ENCODE measurements at regions not wholly inside any gene's neighbourhood (a gene's known extent, or its start where the extent isn't known, plus 50 kb on each side); places are given as distances from the start of the nearest gene placed in this dataset.

DNA sequence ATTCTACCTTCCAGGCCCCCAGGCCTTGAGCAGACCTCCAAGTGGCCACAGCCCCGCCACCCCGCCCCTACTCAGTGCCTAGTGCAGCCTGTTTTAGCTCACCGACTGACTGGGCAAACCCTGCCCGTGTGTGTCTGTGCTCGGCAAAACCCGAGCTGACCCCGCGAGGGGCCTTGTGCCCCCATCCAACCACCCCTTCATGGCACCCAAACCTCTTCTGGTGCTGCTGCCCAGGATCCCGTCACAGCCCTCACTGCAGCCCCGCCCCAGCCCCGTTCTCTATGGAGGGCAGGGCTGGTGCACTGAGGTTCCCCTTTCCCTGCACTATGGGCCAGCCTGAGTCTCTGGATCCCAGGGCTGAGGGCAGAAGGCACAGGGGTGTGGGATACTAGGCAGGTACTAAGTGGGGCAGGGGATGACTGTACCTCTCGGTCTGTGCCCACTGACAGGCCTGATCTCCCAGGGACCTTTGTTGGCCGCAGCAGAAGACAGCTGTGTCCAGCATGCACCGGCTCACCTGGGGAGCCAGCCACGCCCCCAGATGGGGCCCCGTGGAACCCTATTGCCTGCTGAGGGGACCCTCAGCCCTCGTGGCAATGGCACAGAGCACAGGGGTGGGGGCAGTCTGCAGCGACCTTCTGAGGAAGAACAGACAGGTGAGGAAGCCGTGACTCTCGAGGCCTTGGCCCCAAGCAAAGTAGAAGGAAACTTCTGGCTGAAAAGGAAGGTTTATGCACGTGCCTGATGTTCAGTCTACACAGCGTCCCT is 69.9 kb upstream of the OTOS start:
- H3K36me3 ChIP-seq: no peaks in the 10 kb centered on the region
- no peaks in the 10 kb centered on the region for H3K27me3 ChIP-seq

DNA sequence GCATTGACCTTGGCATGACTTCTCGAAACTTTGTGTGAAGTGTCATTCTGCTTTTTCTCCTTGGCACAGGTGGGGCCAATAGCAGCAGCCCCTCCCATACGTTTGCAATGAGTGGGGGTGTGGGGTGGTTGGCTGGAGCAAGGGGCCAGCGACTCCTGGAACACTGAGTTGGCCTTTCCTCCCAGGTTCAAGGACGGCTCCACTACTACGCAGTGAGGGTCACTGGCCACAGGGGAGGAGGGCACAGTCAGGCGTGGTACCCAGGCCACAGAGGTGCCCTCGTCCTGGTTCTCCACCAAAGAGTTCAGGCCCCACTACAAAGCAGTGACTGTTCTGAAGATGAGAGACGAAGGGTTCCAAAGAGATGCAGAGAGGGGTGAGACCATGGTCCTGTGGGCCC is 70.6 kb upstream of the OTOS start:
- no peaks in the 10 kb centered on the region for H3K36me3 ChIP-seq
- H3K27ac ChIP-seq: no peak overlapping the region
- DNase-seq: peak in 1 of 3 donors; percentile 18
- H3K9me3 ChIP-seq: no peaks in the 10 kb centered on the region
- H3K4me3 ChIP-seq: no peak overlapping the region
- TF ChIP-seq POLR2A (IDR thresholded peaks at IDR 0.05): no peak
- TF ChIP-seq, protein P1, sequence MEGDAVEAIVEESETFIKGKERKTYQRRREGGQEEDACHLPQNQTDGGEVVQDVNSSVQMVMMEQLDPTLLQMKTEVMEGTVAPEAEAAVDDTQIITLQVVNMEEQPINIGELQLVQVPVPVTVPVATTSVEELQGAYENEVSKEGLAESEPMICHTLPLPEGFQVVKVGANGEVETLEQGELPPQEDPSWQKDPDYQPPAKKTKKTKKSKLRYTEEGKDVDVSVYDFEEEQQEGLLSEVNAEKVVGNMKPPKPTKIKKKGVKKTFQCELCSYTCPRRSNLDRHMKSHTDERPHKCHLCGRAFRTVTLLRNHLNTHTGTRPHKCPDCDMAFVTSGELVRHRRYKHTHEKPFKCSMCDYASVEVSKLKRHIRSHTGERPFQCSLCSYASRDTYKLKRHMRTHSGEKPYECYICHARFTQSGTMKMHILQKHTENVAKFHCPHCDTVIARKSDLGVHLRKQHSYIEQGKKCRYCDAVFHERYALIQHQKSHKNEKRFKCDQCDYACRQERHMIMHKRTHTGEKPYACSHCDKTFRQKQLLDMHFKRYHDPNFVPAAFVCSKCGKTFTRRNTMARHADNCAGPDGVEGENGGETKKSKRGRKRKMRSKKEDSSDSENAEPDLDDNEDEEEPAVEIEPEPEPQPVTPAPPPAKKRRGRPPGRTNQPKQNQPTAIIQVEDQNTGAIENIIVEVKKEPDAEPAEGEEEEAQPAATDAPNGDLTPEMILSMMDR (IDR thresholded peaks at IDR 0.05): no peak
- H3K27me3 ChIP-seq: no peaks in the 10 kb centered on the region
- H3K4me1 ChIP-seq: no peaks in the 10 kb centered on the region

More for the DNA sequence above, 69.9 kb upstream of the OTOS start:
- peak in 1 of 3 donors; percentile 31 for DNase-seq
- H3K27ac ChIP-seq: no peak overlapping the region
- TF ChIP-seq POLR2A (IDR thresholded peaks at IDR 0.05): no peak
- TF ChIP-seq, protein P1 (IDR thresholded peaks at IDR 0.05): no peak
- no peaks in the 10 kb centered on the region for H3K4me1 ChIP-seq
- no peaks in the 10 kb centered on the region for H3K9me3 ChIP-seq
- no peak overlapping the region for H3K4me3 ChIP-seq

DNA sequence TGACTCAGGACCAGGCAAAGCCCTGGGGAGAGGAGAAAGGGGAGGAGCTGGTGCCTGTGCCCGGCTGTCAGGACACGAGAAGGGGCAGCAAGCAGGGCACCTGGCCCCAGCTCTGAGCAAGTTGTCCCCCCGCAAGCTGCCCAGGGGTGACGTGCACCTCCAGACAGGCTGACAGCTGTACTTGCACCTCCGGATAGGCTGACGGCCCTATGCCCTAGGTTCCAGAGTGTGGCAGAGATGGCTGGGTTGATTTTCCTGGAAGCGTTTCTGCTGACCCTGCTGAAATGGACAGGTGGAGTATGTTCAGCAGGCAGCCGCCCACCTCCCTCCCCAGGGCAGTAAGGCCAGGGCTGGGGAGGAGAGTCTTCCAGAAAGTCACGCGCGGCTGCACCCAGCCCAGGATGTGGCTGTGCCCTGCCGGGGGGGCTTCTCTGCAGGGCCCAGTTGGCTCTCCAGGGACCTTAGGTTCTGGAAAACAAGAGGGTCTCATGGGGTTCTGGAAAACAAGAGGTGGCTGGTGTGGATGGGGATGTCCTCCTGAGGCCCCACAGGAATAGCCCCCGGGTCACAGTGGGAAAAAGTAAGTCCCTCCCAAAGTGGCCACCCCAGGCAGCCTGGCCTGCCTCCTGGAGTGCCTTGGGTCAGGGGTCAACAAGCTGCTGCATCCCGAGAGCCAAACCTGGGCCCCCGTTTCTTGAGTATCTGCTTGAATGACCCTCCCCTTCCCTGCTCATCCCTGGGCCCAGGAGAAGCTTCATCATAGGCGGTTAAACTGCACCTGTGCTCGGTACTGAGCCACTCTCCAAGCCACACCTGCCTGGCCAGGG is 71.4 kb upstream of the OTOS start:
- Histone ChIP-seq H3K4me3 (no peak overlapping the region), H3K4me1 (no peaks in the 10 kb centered on the region), H3K36me3 (no peaks in the 10 kb centered on the region), H3K9me3 (no peaks in the 10 kb centered on the region), H3K27ac (no peak overlapping the region), H3K27me3 (no peaks in the 10 kb centered on the region)
- no peak for TF ChIP-seq POLR2A (IDR thresholded peaks at IDR 0.05)
- TF ChIP-seq, protein P1 (IDR thresholded peaks at IDR 0.05): no peak
- DNase-seq: peak in 1 of 3 donors; percentile 37

DNA sequence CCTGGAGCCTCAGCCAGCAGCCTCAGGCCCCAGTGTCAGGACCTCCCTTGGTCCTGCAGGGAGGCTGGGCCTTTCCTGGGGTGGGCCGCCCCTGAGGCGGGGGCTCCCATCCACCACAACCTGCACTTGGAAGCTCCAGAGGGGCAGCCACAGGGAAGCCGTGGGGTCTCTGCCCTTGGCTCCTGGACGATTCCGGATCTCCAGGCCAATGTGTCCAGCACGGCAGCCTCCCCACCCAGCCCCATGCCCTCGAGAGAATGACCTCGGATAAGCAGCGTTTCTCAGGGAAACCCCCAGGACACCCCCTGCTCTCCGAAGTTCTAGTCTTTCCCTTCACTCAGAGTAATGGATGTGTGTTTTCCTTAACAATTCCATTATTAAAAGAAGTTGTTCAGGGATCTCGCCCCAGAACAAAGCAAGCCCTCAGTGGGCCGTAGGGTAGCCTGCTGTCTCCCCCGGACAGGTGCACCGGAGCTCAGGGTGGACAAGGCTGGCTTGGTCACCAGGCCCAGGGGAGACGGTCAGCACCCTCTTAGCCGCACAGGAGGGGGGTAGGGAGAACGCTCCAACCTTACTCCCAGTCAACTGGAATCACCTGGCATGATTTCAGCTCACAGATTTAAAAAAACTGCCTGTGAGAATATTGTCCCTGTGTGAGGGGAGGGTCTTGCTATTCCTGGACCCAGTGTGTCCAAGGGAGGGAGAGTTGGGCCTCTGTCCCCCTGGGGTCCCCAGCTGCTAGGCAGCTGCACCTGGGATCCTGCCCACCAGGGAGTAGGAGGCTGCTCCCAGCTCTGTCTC is 72.2 kb upstream of the OTOS start:
- H3K27ac ChIP-seq: no peak overlapping the region
- peak in 1 of 3 donors; percentile 15 for DNase-seq
- H3K4me1 ChIP-seq: no peaks in the 10 kb centered on the region
- no peak overlapping the region for H3K4me3 ChIP-seq
- H3K36me3 ChIP-seq: no peaks in the 10 kb centered on the region
- TF ChIP-seq, protein P1 (IDR thresholded peaks at IDR 0.05): no peak
- no peak for TF ChIP-seq POLR2A (IDR thresholded peaks at IDR 0.05)
- no peaks in the 10 kb centered on the region for H3K27me3 ChIP-seq
- no peaks in the 10 kb centered on the region for H3K9me3 ChIP-seq

DNA sequence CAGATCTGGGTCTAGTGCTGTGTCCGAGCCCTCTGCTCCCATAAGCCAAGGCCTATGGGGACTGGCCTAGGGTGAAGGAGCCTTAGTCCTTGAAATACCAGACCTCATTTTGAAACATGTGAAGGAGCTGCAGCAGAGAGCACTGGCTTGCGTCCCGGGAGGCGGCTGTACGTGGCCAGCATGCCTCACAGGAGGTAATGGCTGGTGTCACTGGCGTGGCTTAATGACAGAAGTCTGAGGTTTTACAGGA is 72.7 kb upstream of the OTOS start:
- DNase-seq: peak in 1 of 3 donors; percentile 21
- Histone ChIP-seq H3K9me3 (no peaks in the 10 kb centered on the region), H3K27me3 (no peaks in the 10 kb centered on the region), H3K36me3 (no peaks in the 10 kb centered on the region), H3K27ac (no peak overlapping the region), H3K4me1 (no peaks in the 10 kb centered on the region), H3K4me3 (no peak overlapping the region)
- TF ChIP-seq POLR2A (IDR thresholded peaks at IDR 0.05): no peak
